Neuronal stem cell (in vitro differentiated cells): ENCODE measurements at regions not wholly inside any gene's neighbourhood (a gene's known extent, or its start where the extent isn't known, plus 50 kb on each side); places are given as distances from the start of the nearest gene placed in this dataset.
"Not testable (repeated sequence)": the region's sequence is repeated elsewhere in the genome, so short reads cannot be mapped to it uniquely, and the experiment has no call there.

Experiments
- DNase-seq: peaks from one replicate; pipeline ENCODE4 v3.0.0-alpha.2; 2013; ENCODE audit warnings: low spot score
- H2AFZ ChIP-seq: one replicate; pipeline ENCODE4 v1.6.1; 2013; ENCODE audit warnings: mild to moderate bottlenecking, low read length, inconsistent platforms
- H2AK5ac ChIP-seq: 2 replicates; pipeline ENCODE4 v1.6.1; 2013; ENCODE audit warnings: low read depth, mild to moderate bottlenecking, inconsistent platforms, low read length, moderate library complexity, mixed read lengths
- H2BK120ac ChIP-seq: 2 replicates; pipeline ENCODE4 v1.6.1; 2013; ENCODE audit warnings: low read depth, mild to moderate bottlenecking, inconsistent platforms, low read length, moderate library complexity, mixed read lengths
- H2BK12ac ChIP-seq: one replicate; pipeline ENCODE4 v1.6.1; 2013; ENCODE audit warnings: low read length, inconsistent platforms
- H2BK15ac ChIP-seq: 2 replicates; pipeline ENCODE4 v1.6.1; 2013; ENCODE audit warnings: mild to moderate bottlenecking, low read length, inconsistent platforms, mixed read lengths
- H2BK5ac ChIP-seq: one replicate; pipeline ENCODE4 v1.6.1; 2013; ENCODE audit warnings: inconsistent platforms, mild to moderate bottlenecking, low read length, moderate library complexity
- H3K14ac ChIP-seq: one replicate; pipeline ENCODE4 v1.6.1; 2013; ENCODE audit warnings: low read length, inconsistent platforms
- H3K18ac ChIP-seq: 2 replicates; pipeline ENCODE4 v1.6.1; 2013; ENCODE audit warnings: low read length, inconsistent platforms
- H3K23ac ChIP-seq: 2 replicates; pipeline ENCODE4 v1.6.1; 2013; ENCODE audit warnings: low read depth, mild to moderate bottlenecking, mixed read lengths, low read length, inconsistent platforms; ENCODE audit not compliant: poor library complexity
- H3K27ac ChIP-seq: replicated peaks from 3 replicates; pipeline ENCODE4 v1.5.1; 2013; ENCODE audit warnings: low read length, inconsistent platforms
- H3K27me3 ChIP-seq, 3 experiments: 2 replicates each; pipeline ENCODE4 v1.6.1; 2013; ENCODE audit warnings: low read length in 3 of 3, mild to moderate bottlenecking in 2 of 3, inconsistent platforms in 1 of 3, low read depth in 1 of 3, mixed read lengths in 1 of 3, moderate library complexity in 1 of 3; ENCODE audit not compliant: control insufficient read depth in 3 of 3, insufficient read depth in 3 of 3
- H3K36me3 ChIP-seq, 2 donors: replicated peaks in 1 of 2; 2 replicates each; pipeline ENCODE4 v1.6.1; 2013; ENCODE audit warnings: low read length in 2 of 2; ENCODE audit not compliant: control insufficient read depth in 2 of 2, insufficient read depth in 2 of 2
- H3K4ac ChIP-seq: 2 replicates; pipeline ENCODE4 v1.6.1; 2013; ENCODE audit warnings: inconsistent platforms, mild to moderate bottlenecking, low read length, moderate library complexity
- H3K4me1 ChIP-seq, 2 donors: 1 replicate in 1 of 2; 2 replicates in 1 of 2; pipeline ENCODE4 v1.6.1; 2013; ENCODE audit warnings: low read length in 2 of 2, low read depth in 1 of 2; ENCODE audit not compliant: control insufficient read depth in 2 of 2, insufficient read depth in 1 of 2
- H3K4me2 ChIP-seq: one replicate; pipeline ENCODE4 v1.6.1; 2013; ENCODE audit warnings: mild to moderate bottlenecking, low read length, inconsistent platforms; ENCODE audit not compliant: insufficient read depth, poor library complexity, severe bottlenecking
- H3K4me3 ChIP-seq, 2 donors: 2 replicates each; pipeline ENCODE4 v1.5.1; 2013; ENCODE audit warnings: low read length in 2 of 2, mild to moderate bottlenecking in 2 of 2, inconsistent platforms in 1 of 2, moderate library complexity in 1 of 2
- H3K79me1 ChIP-seq: one replicate; pipeline ENCODE4 v1.6.1; 2013; ENCODE audit warnings: low read depth, mild to moderate bottlenecking, inconsistent platforms, low read length, moderate library complexity
- H3K9ac ChIP-seq: one replicate; pipeline ENCODE4 v1.6.1; 2013; ENCODE audit warnings: mild to moderate bottlenecking, low read depth, low read length, inconsistent platforms; ENCODE audit not compliant: poor library complexity
- H3K9me3 ChIP-seq, 2 donors: replicated peaks in 1 of 2; 2 replicates each; pipeline versions ENCODE3 to v1.6.1; 2013; ENCODE audit warnings: low read length in 2 of 2, mild to moderate bottlenecking in 2 of 2, inconsistent platforms in 1 of 2, low read depth in 1 of 2, mixed read lengths in 1 of 2, moderate library complexity in 1 of 2; ENCODE audit not compliant: control insufficient read depth in 2 of 2, insufficient read depth in 1 of 2
- H4K8ac ChIP-seq: one replicate; pipeline ENCODE4 v1.6.1; 2013; ENCODE audit warnings: low read depth, mild to moderate bottlenecking, inconsistent platforms, low read length, moderate library complexity
- H4K91ac ChIP-seq: one replicate; pipeline ENCODE4 v1.6.1; 2013; ENCODE audit warnings: low read length, low read depth, mild to moderate bottlenecking, inconsistent platforms; ENCODE audit not compliant: poor library complexity
- WGBS, 2 donors: extraction: QIAGEN DNeasy Blood & Tissue Kit; methylation state at CpG; one replicate each; pipeline ENCODE4 v1.1.7; 2013; ENCODE audit warnings: missing lambda C conversion rate in 2 of 2, mixed read lengths in 1 of 2; ENCODE audit not compliant: insufficient read length in 2 of 2, insufficient replicate concordance in 1 of 2; ENCODE audit errors: extremely low coverage in 2 of 2; 5-methylcytosine and 5-hydroxymethylcytosine counted together

- Histone ChIP-seq H3K9me3 (no peaks in the 10 kb centered on the region), H2BK15ac (no peak overlapping the region), H3K23ac (no peak overlapping the region), H2AFZ (no peak overlapping the region), H3K18ac (no peak overlapping the region), H2AK5ac (no peak overlapping the region), H2BK12ac (no peak overlapping the region), H2BK5ac (no peak overlapping the region), H3K14ac (no peak overlapping the region), H3K9ac (no peak overlapping the region), H3K36me3 (no peaks in the 10 kb centered on the region), H3K4me2 (no peak overlapping the region), H3K4me1 (peaks cover 2 to 3% of the 10 kb centered on the region in 2 donors), H4K8ac (no peak overlapping the region), H2BK120ac (no peak overlapping the region), H3K27ac (no peak overlapping the region), H3K79me1 (no peaks in the 10 kb centered on the region), H3K27me3 (no peaks in the 10 kb centered on the region), H3K4ac (no peak overlapping the region), H3K4me3 (no peak overlapping the region), H4K91ac (no peak overlapping the region)
- WGBS, 2 donors: no CpG with 5 or more reads among the region's 6 CpGs
- no peak for DNase-seq
These were observed 122.5 kb upstream of the RFX3 start for GRCh38 chr9:3648266-3648665.

GRCh38 chr9:3647652-3648051 lies 121.9 kb upstream of the RFX3 start:
- H2BK5ac ChIP-seq: no peak overlapping the region
- H3K4me3 ChIP-seq: no peak overlapping the region
- H2BK15ac ChIP-seq: no peak overlapping the region
- no peaks in the 10 kb centered on the region for H3K36me3 ChIP-seq
- no peaks in the 10 kb centered on the region for H3K27me3 ChIP-seq
- no peak overlapping the region for H2AK5ac ChIP-seq
- no peak overlapping the region for H3K9ac ChIP-seq
- H2BK120ac ChIP-seq: no peak overlapping the region
- no peak overlapping the region for H3K18ac ChIP-seq
- H3K4me2 ChIP-seq: no peak overlapping the region
- no peaks in the 10 kb centered on the region for H3K9me3 ChIP-seq
- DNase-seq: no peak
- H3K14ac ChIP-seq: no peak overlapping the region
- no peak overlapping the region for H3K27ac ChIP-seq
- peaks cover 2 to 3% of the 10 kb centered on the region in 2 donors for H3K4me1 ChIP-seq
- no peak overlapping the region for H4K91ac ChIP-seq
- no peak overlapping the region for H3K4ac ChIP-seq
- H2AFZ ChIP-seq: no peak overlapping the region
- H2BK12ac ChIP-seq: no peak overlapping the region
- H4K8ac ChIP-seq: no peak overlapping the region
- no peak overlapping the region for H3K23ac ChIP-seq
- H3K79me1 ChIP-seq: no peaks in the 10 kb centered on the region
- no CpG with 5 or more reads among the region's 1 CpG for WGBS, 2 donors

- Histone ChIP-seq H4K91ac (no peak overlapping the region), H3K9ac (no peak overlapping the region), H3K4ac (no peak overlapping the region), H2BK15ac (no peak overlapping the region), H3K9me3 (no peaks in the 10 kb centered on the region), H2AFZ (no peak overlapping the region), H3K23ac (no peak overlapping the region), H3K4me1 (peaks cover 2 to 3% of the 10 kb centered on the region in 2 donors), H3K27ac (no peak overlapping the region), H2AK5ac (no peak overlapping the region), H3K79me1 (no peaks in the 10 kb centered on the region), H3K4me3 (no peak overlapping the region), H2BK5ac (no peak overlapping the region), H3K14ac (no peak overlapping the region), H3K36me3 (no peaks in the 10 kb centered on the region), H3K27me3 (no peaks in the 10 kb centered on the region), H2BK120ac (no peak overlapping the region), H2BK12ac (no peak overlapping the region), H3K18ac (no peak overlapping the region), H3K4me2 (no peak overlapping the region), H4K8ac (no peak overlapping the region)
- DNase-seq: no peak
- no CpG with 5 or more reads among the region's 1 CpG for WGBS, 2 donors
These were observed 120.4 kb upstream of the RFX3 start for GRCh38 chr9:3646226-3646625.

- not testable (repeated sequence) for H3K27ac ChIP-seq, H2BK5ac ChIP-seq, H3K18ac ChIP-seq, H4K8ac ChIP-seq, H3K23ac ChIP-seq, H3K27me3 ChIP-seq, H3K4me3 ChIP-seq, H3K4ac ChIP-seq, DNase-seq, H2AFZ ChIP-seq, H2BK120ac ChIP-seq, H3K4me2 ChIP-seq, H3K79me1 ChIP-seq, H3K9me3 ChIP-seq, H3K36me3 ChIP-seq, H2BK15ac ChIP-seq, H4K91ac ChIP-seq, H3K9ac ChIP-seq, H2BK12ac ChIP-seq, H3K4me1 ChIP-seq, H3K14ac ChIP-seq, H2AK5ac ChIP-seq
- WGBS, 2 donors: no CpG with 5 or more reads among the region's 6 CpGs
These were observed 116.3 kb upstream of the RFX3 start for GRCh38 chr9:3642075-3642474.
